ENCODE measurements at regions not wholly inside any gene's neighbourhood (a gene's known extent, or its start where the extent isn't known, plus 50 kb on each side); places are given as distances from the start of the nearest gene placed in this dataset.
"Not testable (repeated sequence)": the region's sequence is repeated elsewhere in the genome, so short reads cannot be mapped to it uniquely, and the experiment has no call there.

- no peak for DNase-seq (ENCODE audit: low read depth)
Observed at GRCh38 chr12:60714141-60714900, 1118.5 kb downstream of the SLC16A7 start.

- DNase-seq (ENCODE audit: low read depth): no peak
Observed at GRCh38 chr12:60724475-60724874, 1128.6 kb downstream of the SLC16A7 start.

GRCh38 chr12:60724984-60725383 is 1129.2 kb downstream of the SLC16A7 start:
- no peak for DNase-seq (ENCODE audit: low read depth)

- no peak for DNase-seq (ENCODE audit: low read depth)
Observed at GRCh38 chr12:60752589-60752988, 1156.8 kb downstream of the SLC16A7 start.

GRCh38 chr12:60758224-60758623 is 1162.4 kb downstream of the SLC16A7 start:
- DNase-seq (ENCODE audit: low read depth): no peak

- no peak for DNase-seq (ENCODE audit: low read depth)
Observed at GRCh38 chr12:60760965-60761364, 1165.1 kb downstream of the SLC16A7 start.

GRCh38 chr12:60801166-60801565 is 1205.3 kb downstream of the SLC16A7 start:
- not testable (repeated sequence) for DNase-seq (ENCODE audit: low read depth)

GRCh38 chr12:60803147-60803546 is 1207.3 kb downstream of the SLC16A7 start:
- no peak for DNase-seq (ENCODE audit: low read depth)

- DNase-seq (ENCODE audit: low read depth): no peak
Observed at GRCh38 chr12:60805364-60805763, 1209.5 kb downstream of the SLC16A7 start.

- no peak for DNase-seq (ENCODE audit: low read depth)
Observed at GRCh38 chr12:60819794-60820193, 1224.0 kb downstream of the SLC16A7 start.

GRCh38 chr12:60822580-60822979 is 1226.8 kb downstream of the SLC16A7 start:
- no peak for DNase-seq (ENCODE audit: low read depth)

- no peak for DNase-seq (ENCODE audit: low read depth)
Observed at GRCh38 chr12:60830381-60830780, 1234.6 kb downstream of the SLC16A7 start.

- DNase-seq (ENCODE audit: low read depth): no peak
Observed at GRCh38 chr12:60832290-60832689, 1236.5 kb downstream of the SLC16A7 start.

GRCh38 chr12:60834372-60834771 is 1238.5 kb downstream of the SLC16A7 start:
- DNase-seq (ENCODE audit: low read depth): no peak

- no peak for DNase-seq (ENCODE audit: low read depth)
Observed at GRCh38 chr12:60834806-60835205, 1239.0 kb downstream of the SLC16A7 start.

- DNase-seq (ENCODE audit: low read depth): no peak
Observed at GRCh38 chr12:60836651-60837050, 1240.8 kb downstream of the SLC16A7 start.

GRCh38 chr12:60842181-60842580 is 1246.4 kb downstream of the SLC16A7 start:
- no peak for DNase-seq (ENCODE audit: low read depth)

GRCh38 chr12:60844101-60844500 is 1248.3 kb downstream of the SLC16A7 start:
- DNase-seq (ENCODE audit: low read depth): no peak

- no peak for DNase-seq (ENCODE audit: low read depth)
Observed at GRCh38 chr12:60844875-60845274, 1249.0 kb downstream of the SLC16A7 start.

GRCh38 chr12:60845696-60846095 is 1249.9 kb downstream of the SLC16A7 start:
- no peak for DNase-seq (ENCODE audit: low read depth)

GRCh38 chr12:60847281-60847680 is 1251.5 kb downstream of the SLC16A7 start:
- DNase-seq (ENCODE audit: low read depth): no peak

- DNase-seq (ENCODE audit: low read depth): no peak
Observed at GRCh38 chr12:60849723-60850122, 1253.9 kb downstream of the SLC16A7 start.

- no peak for DNase-seq (ENCODE audit: low read depth)
Observed at GRCh38 chr12:60853407-60853806, 1257.6 kb downstream of the SLC16A7 start.

- no peak for DNase-seq (ENCODE audit: low read depth)
Observed at GRCh38 chr12:60863421-60863820, 1267.6 kb downstream of the SLC16A7 start.

Data from HS-27A (cell line).